T-cell (primary cell): ENCODE measurements at regions not wholly inside any gene's neighbourhood (a gene's known extent, or its start where the extent isn't known, plus 50 kb on each side); places are given as distances from the start of the nearest gene placed in this dataset.

ENCODE experiments used
- ATAC-seq, 4 experiments: fragments of 200-7000 bp in 3 of 4; fragments of 150-1000 bp in 1 of 4; cut with Tn5 transposase; replicated peaks in 1 of 4; 1 replicate in 3 of 4; 2 replicates in 1 of 4; pipeline ENCODE4 v1.10.0; 2021; ENCODE audit warnings: moderate library complexity in 3 of 4, mild to moderate bottlenecking in 2 of 4, moderate number of reproducible peaks in 1 of 4
- CTCF ChIA-PET, 2 donors: fragments of 300-600 bp; sonication (Branson Sonifier 250); formaldehyde crosslinking; loops; one replicate each; lab custom pipeline; 2022; ENCODE audit warnings: antibody characterized with exemption in 2 of 2; lab: Charles Lee
- POLR2A ChIA-PET, 2 donors: fragments of 300-600 bp; sonication (Branson Sonifier 250); formaldehyde crosslinking; loops; one replicate each; lab custom pipeline; 2022; ENCODE audit warnings: antibody characterized with exemption in 2 of 2; lab: Charles Lee
- DNase-seq, 35 experiments: peaks; one replicate each; pipeline versions ENCODE4 v3.0.0 to v3.0.0-alpha.2; 2013 to 2023
- H3K27ac ChIP-seq: one replicate; pipeline ENCODE4 v1.5.1; 2013; ENCODE audit warnings: low read length
- H3K27me3 ChIP-seq, 2 experiments: replicated peaks in 1 of 2; 1 replicate in 1 of 2; 2 replicates in 1 of 2; pipeline versions ENCODE4 v1.6.1 to v1.7.0; 2013; ENCODE audit warnings: low read length in 1 of 2, mixed read lengths in 1 of 2; ENCODE audit not compliant: control insufficient read depth in 2 of 2, insufficient read depth in 2 of 2; ENCODE audit errors: extremely low read depth in 1 of 2
- H3K36me3 ChIP-seq, 2 donors: 1 replicate in 1 of 2; 2 replicates in 1 of 2; pipeline versions ENCODE4 v1.6.1 to v1.7.0; 2013; ENCODE audit warnings: low read length in 1 of 2; ENCODE audit not compliant: control insufficient read depth in 2 of 2, insufficient read depth in 1 of 2; ENCODE audit errors: extremely low read depth in 1 of 2
- H3K4me1 ChIP-seq, 2 experiments: 1 replicate in 1 of 2; 2 replicates in 1 of 2; pipeline versions ENCODE4 v1.6.1 to v1.7.0; 2013; ENCODE audit warnings: low read length in 2 of 2, mixed read lengths in 1 of 2; ENCODE audit not compliant: insufficient read depth in 2 of 2, control insufficient read depth in 1 of 2; ENCODE audit errors: extremely low read depth in 1 of 2
- H3K4me3 ChIP-seq, 2 donors: 1 replicate in 1 of 2; 2 replicates in 1 of 2; pipeline versions ENCODE4 v1.5.1 to v1.7.0; 2013; ENCODE audit warnings: mild to moderate bottlenecking in 2 of 2, low read length in 1 of 2, moderate library complexity in 1 of 2; ENCODE audit not compliant: control insufficient read depth in 1 of 2; ENCODE audit errors: extremely low read depth in 1 of 2
- H3K9me3 ChIP-seq: 2 replicates; pipeline ENCODE4 v1.7.0; 2013
- H3K27ac Mint-ChIP-seq, 2 donors: one replicate each; pipeline ENCODE4 v1.8.0; 2020 to 2021; ENCODE audit warnings: mild to moderate bottlenecking in 2 of 2, mixed read lengths in 2 of 2
- H3K27me3 Mint-ChIP-seq, 2 donors: one replicate each; pipeline ENCODE4 v1.8.0; 2021 to 2022; ENCODE audit warnings: mixed read lengths in 2 of 2
- H3K36me3 Mint-ChIP-seq: one replicate; pipeline ENCODE4 v1.8.0; 2021; ENCODE audit warnings: mixed read lengths
- H3K4me1 Mint-ChIP-seq, 3 donors: one replicate each; pipeline ENCODE4 v1.8.0; 2020 to 2022; ENCODE audit warnings: mixed read lengths in 3 of 3, mild to moderate bottlenecking in 1 of 3
- H3K4me3 Mint-ChIP-seq, 3 donors: one replicate each; pipeline ENCODE4 v1.8.0; 2020 to 2022; ENCODE audit warnings: mild to moderate bottlenecking in 3 of 3, mixed read lengths in 3 of 3, moderate library complexity in 3 of 3
- H3K9me3 Mint-ChIP-seq, 3 donors: one replicate each; pipeline ENCODE4 v1.8.0; 2020 to 2022; ENCODE audit warnings: mixed read lengths in 3 of 3
- WGBS: methylation state at CpG from one replicate; pipeline ENCODE4 v1.1.5; 2013; ENCODE audit warnings: missing lambda C conversion rate; ENCODE audit not compliant: insufficient coverage; 5-methylcytosine and 5-hydroxymethylcytosine counted together

GRCh38 chr16:7140899-7141298 lies 191.7 kb upstream of the RBFOX1 start:
- Histone ChIP-seq H3K27ac (no peak overlapping the region), H3K4me1 (no peaks in the 10 kb centered on the region), H3K9me3 (no peaks in the 10 kb centered on the region), H3K4me3 (no peak overlapping the region), H3K27me3 (no peaks in the 10 kb centered on the region), H3K36me3 (no peaks in the 10 kb centered on the region)
- H3K9me3 Mint-ChIP-seq: peaks cover 25 to 41% (median 28%) of the 10 kb centered on the region in 3 donors
- POLR2A ChIA-PET: no interaction called here
- no peaks in the 10 kb centered on the region for H3K36me3 Mint-ChIP-seq
- H3K4me3 Mint-ChIP-seq: no peak overlapping the region
- DNase-seq: no peak
- ATAC-seq: no peak
- no peak overlapping the region for H3K27ac Mint-ChIP-seq
- H3K27me3 Mint-ChIP-seq: no peaks in the 10 kb centered on the region
- no peaks in the 10 kb centered on the region for H3K4me1 Mint-ChIP-seq
- CTCF ChIA-PET: no interaction called here
- WGBS: 57% methylated on average over 2 of the region's 5 CpGs

- no peaks in the 10 kb centered on the region for H3K36me3 ChIP-seq
- no peaks in the 10 kb centered on the region for H3K4me1 ChIP-seq
- no peak for DNase-seq
- H3K9me3 ChIP-seq: no peaks in the 10 kb centered on the region
- H3K4me3 ChIP-seq: no peak overlapping the region
- WGBS: 33% methylated on average over 3 of the region's 8 CpGs
- no peaks in the 10 kb centered on the region for H3K27me3 ChIP-seq
- no peak overlapping the region for H3K27ac ChIP-seq
- no peak for ATAC-seq
- peaks cover 29 to 45% (median 39%) of the 10 kb centered on the region in 3 donors for H3K9me3 Mint-ChIP-seq
- ChIA-PET CTCF (no interaction called here), POLR2A (no interaction called here)
- no peak overlapping the region for H3K27ac Mint-ChIP-seq
- H3K4me3 Mint-ChIP-seq: no peak overlapping the region
- no peaks in the 10 kb centered on the region for H3K36me3 Mint-ChIP-seq
- no peaks in the 10 kb centered on the region for H3K27me3 Mint-ChIP-seq
- H3K4me1 Mint-ChIP-seq: no peaks in the 10 kb centered on the region
Observed at GRCh38 chr16:7137560-7138330, 194.9 kb upstream of the RBFOX1 start.

DNA sequence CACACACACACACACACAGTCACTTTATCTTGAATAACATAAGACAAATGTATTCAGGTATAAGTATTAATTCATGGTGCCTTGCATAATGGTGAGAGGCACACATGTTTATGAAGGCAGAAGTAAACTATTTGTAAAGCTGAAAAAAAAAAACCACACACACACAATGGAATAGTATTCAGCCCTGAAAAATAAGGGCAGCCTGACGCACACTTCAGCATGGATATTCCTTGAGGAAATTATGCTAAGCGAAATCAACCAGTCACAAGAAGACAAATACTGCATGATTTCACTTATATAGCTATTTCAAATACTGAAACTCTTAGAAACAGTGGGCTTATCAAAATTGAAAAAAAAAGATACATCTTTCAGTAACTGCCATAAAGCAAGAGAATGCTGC lies 200.2 kb upstream of the RBFOX1 start:
- Mint-ChIP-seq H3K36me3 (no peaks in the 10 kb centered on the region), H3K9me3 (peaks cover 21 to 30% (median 22%) of the 10 kb centered on the region in 3 donors), H3K27ac (no peak overlapping the region), H3K4me1 (no peaks in the 10 kb centered on the region), H3K27me3 (no peaks in the 10 kb centered on the region), H3K4me3 (no peak overlapping the region)
- CTCF ChIA-PET: interaction anchor here in 1 of 2 donors (0.6 kb wide), 1 partner anchor 101 kb away, joined by 4 read pairs; no protein-coding TSS in a partner anchor
- Histone ChIP-seq H3K27me3 (no peaks in the 10 kb centered on the region), H3K4me1 (no peaks in the 10 kb centered on the region), H3K9me3 (no peaks in the 10 kb centered on the region), H3K4me3 (no peak overlapping the region), H3K36me3 (no peaks in the 10 kb centered on the region), H3K27ac (no peak overlapping the region)
- POLR2A ChIA-PET: interaction anchor here in 1 of 2 donors (0.6 kb wide), 1 partner anchor 964 kb away, joined by 7 read pairs; no protein-coding TSS in a partner anchor
- DNase-seq (no peak), ATAC-seq (no peak)
- WGBS: no CpG with 5 or more reads among the region's 2 CpGs

- H3K4me3 ChIP-seq: no peak overlapping the region
- Mint-ChIP-seq H3K4me3 (no peak overlapping the region), H3K27ac (no peak overlapping the region), H3K4me1 (no peaks in the 10 kb centered on the region), H3K9me3 (peaks cover 16 to 28% (median 24%) of the 10 kb centered on the region in 3 donors), H3K27me3 (no peaks in the 10 kb centered on the region), H3K36me3 (no peaks in the 10 kb centered on the region)
- H3K27ac ChIP-seq: no peak overlapping the region
- ATAC-seq (no peak), DNase-seq (no peak)
- WGBS: 49% methylated on average over 3 of the region's 5 CpGs
- H3K36me3 ChIP-seq: no peaks in the 10 kb centered on the region
- ChIA-PET POLR2A (no interaction called here), CTCF (no interaction called here)
- H3K9me3 ChIP-seq: no peaks in the 10 kb centered on the region
- H3K27me3 ChIP-seq: no peaks in the 10 kb centered on the region
- H3K4me1 ChIP-seq: no peaks in the 10 kb centered on the region
Observed at GRCh38 chr16:7124701-7125100, 207.9 kb upstream of the RBFOX1 start.

DNA sequence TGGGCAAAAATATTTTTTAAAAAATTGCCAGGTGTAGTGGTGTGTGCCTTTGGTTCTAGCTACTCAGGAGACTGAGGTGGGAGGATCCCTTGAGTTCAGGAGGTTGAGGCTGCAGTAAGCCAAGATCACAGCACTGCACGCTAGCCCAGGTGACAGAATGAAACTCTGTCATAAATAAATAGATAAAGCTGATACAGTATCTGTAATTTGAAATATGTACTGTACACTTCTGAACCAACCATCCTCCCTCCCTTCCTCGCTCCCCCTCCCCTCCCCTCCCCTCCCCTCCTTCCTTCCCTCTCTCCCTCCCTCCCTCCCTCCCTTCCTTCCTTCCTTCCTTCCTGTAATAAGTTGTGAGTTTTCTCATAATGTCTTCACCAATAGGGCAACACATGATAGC lies 208.4 kb upstream of the RBFOX1 start:
- H3K4me3 ChIP-seq: no peak overlapping the region
- WGBS: no CpG with 5 or more reads among the region's 2 CpGs
- H3K36me3 ChIP-seq: no peaks in the 10 kb centered on the region
- Mint-ChIP-seq H3K9me3 (peaks cover 12 to 28% (median 23%) of the 10 kb centered on the region in 3 donors), H3K36me3 (no peaks in the 10 kb centered on the region), H3K27ac (no peak overlapping the region), H3K4me1 (no peaks in the 10 kb centered on the region), H3K27me3 (no peaks in the 10 kb centered on the region), H3K4me3 (no peak overlapping the region)
- no peak for DNase-seq
- ATAC-seq: no peak
- no peaks in the 10 kb centered on the region for H3K9me3 ChIP-seq
- ChIA-PET CTCF (no interaction called here), POLR2A (no interaction called here)
- no peaks in the 10 kb centered on the region for H3K4me1 ChIP-seq
- H3K27me3 ChIP-seq: no peaks in the 10 kb centered on the region
- no peak overlapping the region for H3K27ac ChIP-seq

DNA sequence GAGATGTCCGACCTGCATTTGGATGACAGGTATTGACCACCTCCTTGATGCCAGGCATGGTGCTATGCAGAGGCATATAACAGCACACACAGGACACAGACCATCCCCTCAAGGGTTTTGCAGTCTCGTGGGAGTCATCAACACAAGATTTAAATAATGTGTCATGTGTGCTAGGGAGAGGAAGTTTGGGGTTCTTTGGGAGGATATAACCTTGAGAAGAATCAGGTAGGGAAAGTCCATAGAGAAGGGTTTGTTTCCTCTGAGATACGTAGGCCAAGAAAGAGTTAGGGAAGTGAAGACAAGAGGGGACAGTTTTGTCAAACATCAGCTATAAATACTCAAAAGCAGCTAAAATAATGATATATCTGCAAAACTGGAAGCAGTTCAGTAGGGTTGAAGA lies 215.9 kb upstream of the RBFOX1 start:
- CTCF ChIA-PET: no interaction called here
- Mint-ChIP-seq H3K9me3 (peaks cover 15 to 21% (median 18%) of the 10 kb centered on the region in 3 donors), H3K27me3 (no peaks in the 10 kb centered on the region), H3K36me3 (no peaks in the 10 kb centered on the region), H3K4me3 (no peak overlapping the region), H3K27ac (no peak overlapping the region), H3K4me1 (no peaks in the 10 kb centered on the region)
- Histone ChIP-seq H3K36me3 (no peaks in the 10 kb centered on the region), H3K9me3 (no peaks in the 10 kb centered on the region), H3K27me3 (no peaks in the 10 kb centered on the region), H3K4me3 (no peak overlapping the region), H3K4me1 (no peaks in the 10 kb centered on the region), H3K27ac (no peak overlapping the region)
- ATAC-seq: no peak
- POLR2A ChIA-PET: no interaction called here
- no CpG with 5 or more reads among the region's 3 CpGs for WGBS
- no peak for DNase-seq
